Activated naive CD4-positive, alpha-beta T cell treated with Interleukin-2 at 50 U/mL for 16 hours (primary cell): ENCODE measurements at regions not wholly inside any gene's neighbourhood (a gene's known extent, or its start where the extent isn't known, plus 50 kb on each side); places are given as distances from the start of the nearest gene placed in this dataset.
"Not testable (repeated sequence)": the region's sequence is repeated elsewhere in the genome, so short reads cannot be mapped to it uniquely, and the experiment has no call there.

Source experiments
- DNase-seq: peaks from one replicate; pipeline ENCODE4 v3.0.0-alpha.2; 2020

DNA sequence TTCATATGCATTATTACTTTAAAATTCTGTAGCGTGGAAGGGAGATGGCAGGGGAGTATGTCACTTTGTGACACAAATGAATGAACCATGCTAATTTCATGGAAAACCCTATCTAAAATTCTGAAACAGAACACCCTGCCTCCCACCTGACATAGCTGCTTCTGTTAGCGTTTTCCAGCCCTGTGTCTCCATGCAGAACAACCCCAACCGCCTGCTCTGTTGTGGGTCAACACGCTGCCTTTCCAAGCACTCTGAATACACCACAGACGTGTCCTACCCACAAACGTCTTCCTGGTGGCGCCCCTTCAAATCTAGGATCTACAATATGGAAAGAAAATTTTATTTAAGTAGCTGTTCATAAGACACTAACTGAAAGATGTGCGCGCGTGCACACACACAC, 238.6 kb downstream of the TRIML1 start:
- no peak for DNase-seq

GRCh38 chr4:188383180-188383579, 243.9 kb downstream of the TRIML1 start:
- DNase-seq, result no peak

DNA sequence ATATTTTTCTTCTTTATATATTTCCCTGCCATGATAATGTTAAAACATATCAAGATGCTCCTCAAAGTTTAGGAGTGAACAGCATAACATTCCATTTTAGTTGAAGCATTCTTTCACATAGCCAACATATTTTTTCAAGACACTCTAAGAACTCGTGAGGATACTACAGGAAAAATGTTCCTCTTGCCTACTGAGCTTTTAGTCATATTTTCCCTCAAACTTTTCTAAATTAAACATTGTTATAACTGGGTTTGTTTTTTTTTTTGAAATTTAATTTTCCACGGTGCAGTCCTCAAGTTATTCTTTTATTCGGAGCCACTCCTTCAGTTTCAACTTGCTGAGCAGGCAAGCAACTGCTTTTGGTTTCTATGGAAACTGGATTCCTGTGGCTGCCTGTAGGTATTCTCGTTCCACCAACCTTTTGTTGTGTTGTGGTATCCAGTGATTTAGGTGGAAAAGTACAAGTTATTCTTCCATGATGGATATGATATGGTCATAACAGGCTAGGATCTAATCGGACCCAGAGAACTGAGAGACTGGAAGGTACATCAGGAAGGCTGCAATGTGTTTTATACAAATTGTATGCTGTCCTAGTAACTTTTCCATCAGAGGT, 248.0 kb downstream of the TRIML1 start:
- DNase-seq, result no peak

DNA sequence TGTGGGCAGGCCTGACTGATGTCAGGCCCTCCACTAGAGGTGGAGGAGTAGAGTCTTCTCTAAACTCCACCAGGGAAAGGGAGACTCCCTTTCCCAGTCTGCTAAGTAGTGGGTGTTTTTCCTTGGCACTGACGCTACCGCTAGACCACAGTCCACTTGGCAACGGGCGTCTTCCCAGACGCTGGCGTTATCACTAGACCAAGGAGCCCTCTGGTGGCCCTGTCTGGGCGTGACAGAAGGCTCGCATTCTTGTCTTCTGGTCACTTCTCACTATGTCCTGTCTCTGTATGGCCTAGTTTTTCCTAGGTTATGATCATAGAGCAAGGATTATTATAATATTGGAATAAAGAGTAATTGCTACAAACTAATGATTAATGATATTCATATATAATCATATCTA, 252.1 kb downstream of the TRIML1 start:
- DNase-seq, result not testable (repeated sequence)

DNA sequence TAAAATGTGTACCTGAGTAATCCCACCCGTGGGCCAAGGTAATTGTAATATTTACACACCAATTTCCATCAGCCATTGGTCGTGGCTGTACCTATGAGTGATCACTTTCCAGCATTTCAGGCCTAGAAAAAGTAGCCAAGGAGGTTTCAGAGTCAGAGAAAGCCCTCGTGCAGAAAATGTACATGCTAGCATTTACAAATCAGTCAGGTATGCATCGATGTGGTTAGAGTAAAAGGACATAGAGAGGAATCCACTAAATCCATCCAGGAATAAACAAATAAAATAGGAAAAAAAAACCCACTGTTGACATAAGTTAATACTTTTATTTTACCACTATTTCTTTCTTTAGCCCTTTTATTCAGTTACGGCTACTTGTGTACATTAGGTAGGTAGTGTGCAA, 256.8 kb downstream of the TRIML1 start:
- DNase-seq, result no peak

- DNase-seq, result no peak
Observed at GRCh38 chr4:188399834-188400233, 260.6 kb downstream of the TRIML1 start.

GRCh38 chr4:188400451-188400850, 261.2 kb downstream of the TRIML1 start:
- no peak for DNase-seq

GRCh38 chr4:188403272-188403671, 264.0 kb downstream of the TRIML1 start:
- no peak for DNase-seq

- DNase-seq, result not testable (repeated sequence)
Observed at GRCh38 chr4:188405071-188405835, 266.0 kb downstream of the TRIML1 start.

DNA sequence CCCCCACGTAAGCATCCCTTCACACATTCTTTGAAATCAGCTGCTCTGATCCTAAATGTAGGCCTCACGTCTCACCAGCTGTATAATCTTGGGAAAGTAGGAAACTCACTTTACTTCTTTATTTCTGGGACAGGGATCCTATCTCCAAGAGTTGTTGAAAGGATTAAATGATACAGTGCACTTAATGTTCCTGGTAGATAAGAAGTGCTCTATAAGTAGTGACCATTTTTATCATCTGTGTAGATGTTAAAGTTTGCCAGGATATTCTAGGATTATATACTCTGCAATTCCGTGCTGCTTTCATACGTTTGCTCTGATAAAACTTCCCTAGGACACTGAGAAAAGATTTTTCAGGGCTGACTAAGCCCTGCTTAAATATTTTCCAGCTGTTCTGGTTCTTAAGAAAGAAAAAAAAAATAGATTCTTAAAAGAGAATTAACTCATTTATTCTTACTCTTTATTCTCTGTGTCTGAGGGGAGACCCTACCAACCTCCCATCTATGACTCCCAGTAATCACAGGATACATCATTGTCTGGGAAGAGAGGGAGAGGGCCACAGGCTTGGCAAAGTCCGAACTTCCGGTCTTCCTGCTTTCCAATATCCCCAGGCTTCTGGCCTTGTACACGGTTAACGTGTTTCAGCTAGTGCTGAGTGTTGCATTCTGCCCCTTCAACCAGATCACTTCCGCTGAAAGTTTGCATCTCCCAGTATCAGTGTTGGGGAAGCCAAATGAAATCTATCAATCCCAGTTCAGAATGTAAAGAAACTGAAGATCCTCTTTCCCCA, 269.2 kb downstream of the TRIML1 start:
- DNase-seq, result no peak

DNA sequence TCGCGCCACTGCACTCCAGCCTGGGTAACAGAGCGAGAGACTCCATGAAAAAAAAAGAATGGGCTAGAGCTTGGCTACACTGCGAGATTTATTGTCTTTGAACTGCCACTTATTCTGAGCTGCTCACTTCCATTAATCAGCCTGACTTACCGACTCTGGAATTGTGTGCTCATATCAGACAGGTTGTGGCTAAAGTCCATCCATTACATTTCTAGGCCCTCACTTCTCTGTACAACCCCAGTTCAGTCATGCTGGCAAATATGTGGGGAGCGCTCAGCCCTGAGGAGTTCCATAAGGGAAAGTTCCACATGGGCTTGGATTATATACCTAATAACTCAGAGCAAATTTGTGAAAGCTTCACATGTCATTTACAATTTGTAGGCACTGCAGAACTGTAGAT, 270.6 kb downstream of the TRIML1 start:
- no peak for DNase-seq

DNA sequence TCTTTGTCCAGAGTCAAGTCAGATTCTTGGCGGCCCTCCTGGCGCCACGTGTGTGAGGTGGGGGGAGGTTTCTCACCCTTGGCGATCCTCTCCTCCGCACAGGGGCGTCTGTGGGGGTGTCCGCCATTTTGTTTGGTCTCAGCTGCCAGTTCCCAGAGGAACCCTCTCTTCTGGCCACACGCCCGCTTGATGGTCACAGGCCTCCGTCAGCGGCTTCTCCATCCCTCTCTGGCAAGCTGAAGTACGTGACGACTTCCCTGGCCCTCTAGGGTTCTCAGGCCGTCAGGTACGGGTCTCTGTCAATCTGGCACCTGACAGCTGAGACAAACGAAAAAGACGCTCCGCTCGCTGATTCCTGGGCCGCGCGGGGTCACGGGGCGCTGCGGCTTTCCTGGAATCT, 272.6 kb downstream of the TRIML1 start:
- no peak for DNase-seq

GRCh38 chr4:188412499-188412898, 273.3 kb downstream of the TRIML1 start:
- no peak for DNase-seq

DNA sequence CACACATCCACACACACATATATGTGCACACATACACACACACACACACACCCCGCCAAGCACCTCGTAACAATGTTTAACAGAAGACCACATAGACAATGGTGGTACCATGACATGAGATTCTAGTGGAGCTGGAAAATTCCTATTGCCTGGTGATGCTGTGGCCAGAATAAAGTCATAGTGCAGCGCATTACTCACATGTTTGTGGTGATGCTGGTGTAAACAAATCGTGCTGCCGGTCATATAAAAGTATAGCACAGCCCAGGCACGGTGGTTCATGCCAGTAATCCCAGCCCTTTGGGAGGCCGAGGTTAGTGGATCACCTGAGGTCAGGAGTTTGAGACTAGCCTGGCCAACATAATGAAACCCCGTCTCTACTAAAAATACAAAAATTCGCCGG, 275.2 kb downstream of the TRIML1 start:
- DNase-seq, result no peak

DNA sequence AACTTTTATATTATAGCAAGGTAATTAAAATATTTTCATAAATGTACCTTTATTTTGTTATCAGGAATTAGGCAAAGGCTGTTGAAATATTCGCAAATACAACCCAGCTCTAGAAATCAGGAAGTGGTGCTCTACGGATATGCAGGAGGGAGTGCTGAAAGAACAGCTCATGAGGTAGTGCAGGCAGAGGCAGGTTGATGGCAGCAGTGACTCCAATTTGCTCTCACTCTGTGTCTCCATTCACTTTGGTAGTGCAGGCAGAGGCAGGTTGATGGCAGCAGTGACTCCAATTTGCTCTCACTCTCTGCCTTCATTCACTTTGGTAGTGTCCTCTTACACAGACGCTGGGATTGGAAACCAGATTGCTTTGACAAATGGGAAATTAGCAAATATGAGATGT, 277.9 kb downstream of the TRIML1 start:
- no peak for DNase-seq

- no peak for DNase-seq
Observed at GRCh38 chr4:188423039-188423438, 283.8 kb downstream of the TRIML1 start.

DNA sequence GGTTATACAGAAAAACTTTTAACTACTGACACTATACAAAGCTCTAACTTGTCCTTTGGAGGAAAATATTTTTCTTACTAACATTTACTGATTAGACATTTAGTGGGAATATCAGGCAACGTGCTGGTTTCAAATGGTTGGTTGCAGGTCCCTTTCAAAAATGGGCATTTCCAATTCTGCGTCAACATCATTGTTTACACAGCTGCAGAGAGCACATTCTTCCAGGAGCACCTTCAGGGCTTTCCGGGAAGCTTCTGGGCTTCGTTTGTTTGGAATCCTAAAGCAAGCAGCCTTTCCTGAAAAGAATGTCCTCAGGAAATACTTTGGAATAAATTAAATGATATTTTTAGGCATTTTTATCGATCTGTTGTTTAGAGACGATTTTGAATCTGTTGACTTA, 289.7 kb downstream of the TRIML1 start:
- DNase-seq, result no peak

GRCh38 chr4:188429965-188430364, 290.7 kb downstream of the TRIML1 start:
- DNase-seq, result no peak

GRCh38 chr4:188430384-188430783, 291.1 kb downstream of the TRIML1 start:
- no peak for DNase-seq

DNA sequence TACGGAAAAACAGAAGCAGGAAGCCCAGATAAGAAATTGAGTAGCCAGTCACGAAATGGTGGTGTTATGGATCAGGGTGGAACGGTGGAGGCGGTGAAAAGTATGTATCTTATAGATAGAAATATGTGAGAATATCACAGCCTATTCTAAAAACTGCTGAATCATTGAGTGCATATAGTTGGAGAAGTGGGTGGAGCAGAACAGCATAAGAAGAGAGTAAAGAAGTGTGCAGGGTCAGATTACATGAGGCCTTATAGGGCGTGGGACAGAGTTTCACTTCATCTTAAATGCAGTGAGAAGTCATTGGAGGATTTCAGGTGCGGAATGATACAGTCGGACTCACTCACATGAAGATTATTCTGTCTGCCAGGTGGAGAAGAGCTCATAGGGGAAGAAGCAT, 293.1 kb downstream of the TRIML1 start:
- no peak for DNase-seq

DNA sequence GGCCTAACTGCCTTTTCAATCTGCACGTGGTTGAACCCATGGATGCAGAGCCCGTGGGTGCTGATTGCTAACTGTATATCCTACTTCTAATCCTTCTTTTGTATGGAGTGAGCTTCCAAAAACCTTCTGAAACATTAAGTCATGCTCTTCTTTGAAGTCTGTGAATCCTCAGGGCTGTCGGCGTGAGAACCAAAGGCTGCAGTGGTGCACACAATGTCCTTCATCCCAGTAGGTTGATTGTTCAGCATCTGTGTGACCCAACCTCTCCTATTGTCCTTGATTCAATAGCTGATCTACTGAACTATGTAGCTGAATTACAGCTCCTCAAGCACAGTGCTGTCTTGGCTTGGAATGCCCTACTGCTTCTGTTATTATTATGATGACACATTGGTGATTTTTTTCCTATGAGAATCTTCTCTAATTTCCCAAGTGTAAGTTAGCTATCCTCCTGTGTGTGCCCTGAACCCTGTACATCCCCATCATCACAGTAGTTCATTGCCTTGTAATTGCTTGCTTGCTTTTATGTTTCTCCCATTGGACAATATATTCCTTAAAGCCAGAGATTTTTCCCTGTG, 294.6 kb downstream of the TRIML1 start:
- DNase-seq, result no peak

DNA sequence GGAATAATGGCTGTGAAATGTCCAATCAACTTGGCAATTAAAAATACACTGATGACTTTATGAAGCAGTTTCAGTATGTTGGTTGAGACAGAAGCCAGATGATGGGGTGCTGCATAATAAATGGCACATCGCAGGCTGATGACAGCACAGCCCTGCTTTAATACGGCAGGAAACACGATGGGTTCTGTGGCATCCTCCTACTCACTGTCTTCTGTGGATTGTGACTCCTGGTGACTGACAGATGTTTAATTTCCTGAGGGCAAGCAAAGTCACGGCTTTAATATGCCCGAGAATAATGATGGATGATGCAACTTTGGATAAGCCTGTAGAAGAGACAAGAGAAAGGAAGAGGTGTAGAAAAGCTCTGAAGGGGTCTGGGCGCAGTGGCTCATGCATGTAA, 295.4 kb downstream of the TRIML1 start:
- DNase-seq, result no peak

- DNase-seq, result no peak
Observed at GRCh38 chr4:188435381-188435780, 296.1 kb downstream of the TRIML1 start.

DNA sequence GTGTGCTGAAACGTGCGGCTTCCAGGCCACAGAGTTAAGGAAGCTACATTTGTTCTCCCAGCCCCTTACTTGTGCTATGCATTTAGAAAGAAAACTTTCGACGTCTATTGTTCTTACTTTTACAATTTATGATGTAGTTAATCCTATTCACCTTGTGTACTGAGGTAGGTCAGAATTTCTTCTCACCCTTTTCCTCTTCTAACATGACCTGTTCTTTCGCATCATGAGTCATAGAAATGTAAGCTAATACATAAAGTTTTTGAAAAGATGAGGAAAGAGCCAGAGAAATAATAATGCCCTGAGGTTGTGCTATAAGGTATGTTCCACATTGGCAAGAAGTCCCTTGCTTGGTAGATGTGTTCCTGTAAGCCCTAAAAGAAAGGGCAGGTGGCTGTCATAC, 298.3 kb downstream of the TRIML1 start:
- no peak for DNase-seq
